Coronary artery (tissue), 2 donors: ENCODE measurements at regions not wholly inside any gene's neighbourhood (a gene's known extent, or its start where the extent isn't known, plus 50 kb on each side); places are given as distances from the start of the nearest gene placed in this dataset.
"Not testable (repeated sequence)": the region's sequence is repeated elsewhere in the genome, so short reads cannot be mapped to it uniquely, and the experiment has no call there.

Experiments used
- DNase-seq: peaks from one replicate; pipeline ENCODE4 v3.0.0-alpha.2; 2017; ENCODE audit warnings: low spot score
- H3K27ac ChIP-seq, 2 donors: fragments of 200-600 bp; sonication (generic); one replicate each; pipeline ENCODE4 v1.5.1; 2016 to 2019
- H3K4me3 ChIP-seq: fragments of 200-600 bp; sonication (generic); 2 replicates; pipeline ENCODE4 v1.5.1; 2016; ENCODE audit warnings: mild to moderate bottlenecking, moderate library complexity

- peak; percentile 59 for DNase-seq
- not testable (repeated sequence) for H3K27ac ChIP-seq, H3K4me3 ChIP-seq
These were observed 948.6 kb upstream of the TPTE start for GRCh38 chr21:9572782-9573181.

GRCh38 chr21:9573528-9573927 is 947.9 kb upstream of the TPTE start:
- not testable (repeated sequence) for H3K27ac ChIP-seq, DNase-seq

GRCh38 chr21:9579275-9579674 is 942.1 kb upstream of the TPTE start:
- not testable (repeated sequence) for H3K4me3 ChIP-seq

More at GRCh38 chr21:9573528-9573927, 947.9 kb upstream of the TPTE start:
- not testable (repeated sequence) for H3K4me3 ChIP-seq

GRCh38 chr21:9587941-9588340 is 933.4 kb upstream of the TPTE start:
- DNase-seq = peak; percentile 66
- H3K27ac ChIP-seq, H3K4me3 ChIP-seq: not testable (repeated sequence)

More at GRCh38 chr21:9579275-9579674, 942.1 kb upstream of the TPTE start:
- DNase-seq, H3K27ac ChIP-seq: not testable (repeated sequence)

- H3K27ac ChIP-seq, H3K4me3 ChIP-seq, DNase-seq: not testable (repeated sequence)
These were observed 928.8 kb upstream of the TPTE start for GRCh38 chr21:9592591-9592990.

GRCh38 chr21:9593646-9594045 is 927.7 kb upstream of the TPTE start:
- not testable (repeated sequence) for DNase-seq, H3K27ac ChIP-seq, H3K4me3 ChIP-seq

GRCh38 chr21:9614011-9614410 is 907.4 kb upstream of the TPTE start:
- not testable (repeated sequence) for DNase-seq, H3K4me3 ChIP-seq, H3K27ac ChIP-seq

GRCh38 chr21:9621121-9621793 is 900.1 kb upstream of the TPTE start:
- DNase-seq, H3K27ac ChIP-seq, H3K4me3 ChIP-seq: not testable (repeated sequence)

- H3K4me3 ChIP-seq, DNase-seq, H3K27ac ChIP-seq: not testable (repeated sequence)
These were observed 893.3 kb upstream of the TPTE start for GRCh38 chr21:9628051-9628450.

- not testable (repeated sequence) for DNase-seq, H3K27ac ChIP-seq, H3K4me3 ChIP-seq
These were observed 874.0 kb upstream of the TPTE start for GRCh38 chr21:9647409-9647808.

- H3K4me3 ChIP-seq, H3K27ac ChIP-seq, DNase-seq: not testable (repeated sequence)
These were observed 873.1 kb upstream of the TPTE start for GRCh38 chr21:9648331-9648730.

GRCh38 chr21:9648947-9649720 is 872.2 kb upstream of the TPTE start:
- H3K27ac ChIP-seq, H3K4me3 ChIP-seq, DNase-seq: not testable (repeated sequence)

- not testable (repeated sequence) for H3K4me3 ChIP-seq, DNase-seq, H3K27ac ChIP-seq
These were observed 868.6 kb upstream of the TPTE start for GRCh38 chr21:9652819-9653218.

- H3K4me3 ChIP-seq, DNase-seq, H3K27ac ChIP-seq: not testable (repeated sequence)
These were observed 866.2 kb upstream of the TPTE start for GRCh38 chr21:9655221-9655620.

- DNase-seq, H3K4me3 ChIP-seq, H3K27ac ChIP-seq: not testable (repeated sequence)
These were observed 864.9 kb upstream of the TPTE start for GRCh38 chr21:9656455-9656854.

- not testable (repeated sequence) for H3K4me3 ChIP-seq, H3K27ac ChIP-seq, DNase-seq
These were observed 863.6 kb upstream of the TPTE start for GRCh38 chr21:9657779-9658178.

GRCh38 chr21:9659877-9660276 is 861.5 kb upstream of the TPTE start:
- DNase-seq, H3K4me3 ChIP-seq, H3K27ac ChIP-seq: not testable (repeated sequence)

GRCh38 chr21:9663914-9664729 is 857.3 kb upstream of the TPTE start:
- not testable (repeated sequence) for H3K27ac ChIP-seq, DNase-seq, H3K4me3 ChIP-seq

GRCh38 chr21:9675811-9676210 is 845.6 kb upstream of the TPTE start:
- not testable (repeated sequence) for DNase-seq, H3K27ac ChIP-seq, H3K4me3 ChIP-seq
